Uterus (tissue), 2 donors: ENCODE measurements at regions not wholly inside any gene's neighbourhood (a gene's known extent, or its start where the extent isn't known, plus 50 kb on each side); places are given as distances from the start of the nearest gene placed in this dataset.

Source experiments
- CTCF ChIP-seq, 4 experiments: fragments of 200-600 bp in 2 of 4; fragments of 450-650 bp in 2 of 4; sonication (generic) in 2 of 4; IDR thresholded peaks; one replicate each; pipeline ENCODE4 v1.5.1; 2016 to 2019; ENCODE audit warnings: antibody characterized with exemption in 4 of 4, mild to moderate bottlenecking in 2 of 4, moderate library complexity in 1 of 4
- POLR2A ChIP-seq, 2 donors: fragments of 450-650 bp; IDR thresholded peaks; one replicate each; pipeline ENCODE4 v1.6.1; 2016; ENCODE audit warnings: antibody characterized with exemption in 2 of 2, mild to moderate bottlenecking in 1 of 2, moderate library complexity in 1 of 2

GRCh38 chr3:1703169-1703568 is 395.5 kb upstream of the CNTN4 start:
- TF ChIP-seq POLR2A (IDR thresholded peaks at IDR 0.05): no peak
- no peak for TF ChIP-seq CTCF (IDR thresholded peaks at IDR 0.05)
